ENCODE measurements at regions not wholly inside any gene's neighbourhood (a gene's known extent, or its start where the extent isn't known, plus 50 kb on each side); places are given as distances from the start of the nearest gene placed in this dataset.
"Not testable (repeated sequence)": the region's sequence is repeated elsewhere in the genome, so short reads cannot be mapped to it uniquely, and the experiment has no call there.

GRCh38 chr10:65413001-65413400 is 1512.8 kb upstream of the LRRTM3 start:
- H3K4me1 ChIP-seq (ENCODE audit: control insufficient read depth in 2 of 2, insufficient read depth in 2 of 2, low read length in 1 of 2): no peaks in the 10 kb centered on the region
- H3K36me3 ChIP-seq (ENCODE audit: control insufficient read depth in 2 of 2, insufficient read depth in 2 of 2, low read length in 1 of 2): no peaks in the 10 kb centered on the region
- H3K9me3 ChIP-seq (ENCODE audit: control insufficient read depth in 2 of 2, insufficient read depth in 1 of 2, low read depth in 1 of 2, low read length in 1 of 2): no peaks in the 10 kb centered on the region
- H3K27ac ChIP-seq (ENCODE audit: low read depth in 2 of 2, low read length in 1 of 2): no peak overlapping the region
- no peaks in the 10 kb centered on the region for H3K27me3 ChIP-seq (ENCODE audit: control insufficient read depth in 1 of 2, insufficient read depth in 2 of 2, low read length in 2 of 2)
- H3K4me3 ChIP-seq (ENCODE audit: low read depth in 1 of 2, low read length in 2 of 2): no peak overlapping the region
- 85 to 97% methylated on average over 2 of the region's 2 CpGs for WGBS, 2 donors

- Histone ChIP-seq H3K4me1 (ENCODE audit: control insufficient read depth in 2 of 2, insufficient read depth in 2 of 2, low read length in 1 of 2) (no peaks in the 10 kb centered on the region), H3K27ac (ENCODE audit: low read depth in 2 of 2, low read length in 1 of 2) (no peak overlapping the region), H3K4me3 (ENCODE audit: low read depth in 1 of 2, low read length in 2 of 2) (no peak overlapping the region), H3K9me3 (ENCODE audit: control insufficient read depth in 2 of 2, insufficient read depth in 1 of 2, low read depth in 1 of 2, low read length in 1 of 2) (no peaks in the 10 kb centered on the region), H3K27me3 (ENCODE audit: control insufficient read depth in 1 of 2, insufficient read depth in 2 of 2, low read length in 2 of 2) (no peaks in the 10 kb centered on the region), H3K36me3 (ENCODE audit: control insufficient read depth in 2 of 2, insufficient read depth in 2 of 2, low read length in 1 of 2) (no peaks in the 10 kb centered on the region)
Measured at GRCh38 chr10:65415318-65415717, 1510.5 kb upstream of the LRRTM3 start.

DNA sequence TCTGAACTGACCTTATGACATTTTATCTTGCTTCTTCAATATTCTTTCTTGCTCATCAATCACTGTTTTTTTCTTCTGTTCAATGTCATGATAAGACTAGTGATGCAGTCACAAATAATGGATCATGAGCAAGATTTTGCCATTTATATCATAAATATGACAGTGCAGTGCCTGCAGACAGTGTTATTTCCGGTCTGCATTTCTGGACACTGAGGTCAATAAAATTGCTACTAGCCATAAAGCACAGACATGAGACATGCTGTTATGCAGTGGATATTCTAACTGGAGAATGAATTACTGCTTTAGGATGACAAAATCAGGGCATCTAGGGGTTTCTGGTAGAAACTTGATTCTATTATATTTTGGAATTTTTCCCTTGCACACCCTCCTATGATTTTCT is 1509.7 kb upstream of the LRRTM3 start:
- no peak overlapping the region for H3K27ac ChIP-seq (ENCODE audit: low read depth in 2 of 2, low read length in 1 of 2)

DNA sequence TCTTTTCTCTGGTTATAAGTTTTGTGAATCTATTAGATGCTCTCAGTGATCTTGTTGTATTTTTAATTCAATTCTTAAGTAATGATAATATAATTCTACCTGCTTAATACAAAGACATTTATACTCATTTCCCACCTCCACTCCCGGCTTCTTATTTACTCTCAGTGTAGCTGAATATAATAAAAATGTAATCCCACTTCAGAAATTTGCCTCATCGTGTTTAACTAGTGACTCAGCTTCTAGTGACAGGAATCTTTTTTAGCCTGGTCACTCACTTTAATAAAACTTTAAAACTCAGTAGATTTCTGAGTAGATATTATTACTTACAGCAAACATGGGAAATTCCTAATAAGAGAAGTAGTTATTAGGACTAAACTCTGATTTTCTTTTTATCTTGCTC is 1506.2 kb upstream of the LRRTM3 start:
- Histone ChIP-seq H3K27ac (ENCODE audit: low read depth in 2 of 2, low read length in 1 of 2) (no peak overlapping the region), H3K4me3 (ENCODE audit: low read depth in 1 of 2, low read length in 2 of 2) (no peak overlapping the region), H3K36me3 (ENCODE audit: control insufficient read depth in 2 of 2, insufficient read depth in 2 of 2, low read length in 1 of 2) (no peaks in the 10 kb centered on the region), H3K27me3 (ENCODE audit: control insufficient read depth in 1 of 2, insufficient read depth in 2 of 2, low read length in 2 of 2) (no peaks in the 10 kb centered on the region), H3K9me3 (ENCODE audit: control insufficient read depth in 2 of 2, insufficient read depth in 1 of 2, low read depth in 1 of 2, low read length in 1 of 2) (no peaks in the 10 kb centered on the region), H3K4me1 (ENCODE audit: control insufficient read depth in 2 of 2, insufficient read depth in 2 of 2, low read length in 1 of 2) (no peaks in the 10 kb centered on the region)
- WGBS, 2 donors: 33 to 46% methylated on average over 2 of the region's 2 CpGs

More for the DNA sequence above, 1509.7 kb upstream of the LRRTM3 start:
- Histone ChIP-seq H3K9me3 (ENCODE audit: control insufficient read depth in 2 of 2, insufficient read depth in 1 of 2, low read depth in 1 of 2, low read length in 1 of 2) (no peaks in the 10 kb centered on the region), H3K4me1 (ENCODE audit: control insufficient read depth in 2 of 2, insufficient read depth in 2 of 2, low read length in 1 of 2) (no peaks in the 10 kb centered on the region), H3K36me3 (ENCODE audit: control insufficient read depth in 2 of 2, insufficient read depth in 2 of 2, low read length in 1 of 2) (no peaks in the 10 kb centered on the region), H3K4me3 (ENCODE audit: low read depth in 1 of 2, low read length in 2 of 2) (no peak overlapping the region), H3K27me3 (ENCODE audit: control insufficient read depth in 1 of 2, insufficient read depth in 2 of 2, low read length in 2 of 2) (no peaks in the 10 kb centered on the region)
- 83% methylated on average over 1 of the region's 1 CpG for WGBS, 2 donors

- no peaks in the 10 kb centered on the region for H3K9me3 ChIP-seq (ENCODE audit: control insufficient read depth in 2 of 2, insufficient read depth in 1 of 2, low read depth in 1 of 2, low read length in 1 of 2)
- no peaks in the 10 kb centered on the region for H3K4me1 ChIP-seq (ENCODE audit: control insufficient read depth in 2 of 2, insufficient read depth in 2 of 2, low read length in 1 of 2)
- H3K4me3 ChIP-seq (ENCODE audit: low read depth in 1 of 2, low read length in 2 of 2): no peak overlapping the region
- no peak overlapping the region for H3K27ac ChIP-seq (ENCODE audit: low read depth in 2 of 2, low read length in 1 of 2)
- H3K27me3 ChIP-seq (ENCODE audit: control insufficient read depth in 1 of 2, insufficient read depth in 2 of 2, low read length in 2 of 2): no peaks in the 10 kb centered on the region
- 54 to 71% methylated on average over 1 of the region's 1 CpG for WGBS, 2 donors
- H3K36me3 ChIP-seq (ENCODE audit: control insufficient read depth in 2 of 2, insufficient read depth in 2 of 2, low read length in 1 of 2): no peaks in the 10 kb centered on the region
Measured at GRCh38 chr10:65423043-65423442, 1502.8 kb upstream of the LRRTM3 start.

DNA sequence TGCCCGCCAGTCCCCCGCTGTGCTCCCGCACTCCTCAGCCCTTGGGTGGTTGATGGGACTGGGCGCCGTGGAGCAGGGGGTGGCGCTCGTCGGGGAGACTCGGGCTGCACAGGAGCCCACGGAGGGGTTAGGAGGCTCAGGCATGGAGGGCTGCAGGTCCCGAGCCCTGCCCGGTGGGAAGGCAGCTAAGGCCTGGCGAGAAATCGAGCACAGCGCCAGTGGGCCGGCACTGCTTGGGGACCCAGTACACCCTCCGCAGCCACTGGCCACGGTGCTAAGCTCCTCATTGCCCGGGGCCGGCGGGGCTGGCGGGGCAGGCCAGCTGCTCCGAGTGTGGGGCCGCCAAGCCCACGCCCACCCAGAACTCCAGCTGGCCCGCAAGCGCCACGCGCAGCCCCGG is 1496.5 kb upstream of the LRRTM3 start:
- H3K27me3 ChIP-seq (ENCODE audit: control insufficient read depth in 1 of 2, insufficient read depth in 2 of 2, low read length in 2 of 2); H3K4me3 ChIP-seq (ENCODE audit: low read depth in 1 of 2, low read length in 2 of 2); H3K4me1 ChIP-seq (ENCODE audit: control insufficient read depth in 2 of 2, insufficient read depth in 2 of 2, low read length in 1 of 2); H3K36me3 ChIP-seq (ENCODE audit: control insufficient read depth in 2 of 2, insufficient read depth in 2 of 2, low read length in 1 of 2); H3K27ac ChIP-seq (ENCODE audit: low read depth in 2 of 2, low read length in 1 of 2); H3K9me3 ChIP-seq (ENCODE audit: control insufficient read depth in 2 of 2, insufficient read depth in 1 of 2, low read depth in 1 of 2, low read length in 1 of 2): not testable (repeated sequence)
- 95 to 97% methylated on average over 29 to 30 of the region's 30 CpGs for WGBS, 2 donors

DNA sequence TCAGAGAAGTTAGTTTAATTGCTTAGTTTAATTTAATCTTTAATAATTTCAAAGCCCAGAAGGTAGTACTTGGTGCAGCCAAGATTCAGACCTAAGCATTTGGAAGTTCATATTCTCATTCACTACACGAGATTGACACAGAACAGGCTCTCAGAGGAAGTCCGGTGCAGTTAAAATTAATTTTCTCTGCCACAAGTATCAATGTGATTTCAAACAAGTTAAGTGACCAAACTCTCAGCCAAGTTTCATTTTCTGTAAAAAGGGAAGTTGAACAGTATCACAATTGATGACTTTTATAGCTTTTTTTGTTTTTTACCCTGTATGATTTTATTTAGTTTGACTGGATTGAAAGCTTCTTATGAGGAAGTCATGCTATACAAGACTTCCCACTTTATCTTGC is 1494.9 kb upstream of the LRRTM3 start:
- 45 to 49% methylated on average over 2 of the region's 2 CpGs for WGBS, 2 donors
- peaks cover 0 to 3% of the 10 kb centered on the region in 2 donors for H3K9me3 ChIP-seq (ENCODE audit: control insufficient read depth in 2 of 2, insufficient read depth in 1 of 2, low read depth in 1 of 2, low read length in 1 of 2)
- H3K27me3 ChIP-seq (ENCODE audit: control insufficient read depth in 1 of 2, insufficient read depth in 2 of 2, low read length in 2 of 2): no peaks in the 10 kb centered on the region
- H3K4me1 ChIP-seq (ENCODE audit: control insufficient read depth in 2 of 2, insufficient read depth in 2 of 2, low read length in 1 of 2): no peaks in the 10 kb centered on the region
- no peaks in the 10 kb centered on the region for H3K36me3 ChIP-seq (ENCODE audit: control insufficient read depth in 2 of 2, insufficient read depth in 2 of 2, low read length in 1 of 2)
- no peak overlapping the region for H3K27ac ChIP-seq (ENCODE audit: low read depth in 2 of 2, low read length in 1 of 2)
- no peak overlapping the region for H3K4me3 ChIP-seq (ENCODE audit: low read depth in 1 of 2, low read length in 2 of 2)

- Histone ChIP-seq H3K4me3 (ENCODE audit: low read depth in 1 of 2, low read length in 2 of 2) (no peak overlapping the region), H3K4me1 (ENCODE audit: control insufficient read depth in 2 of 2, insufficient read depth in 2 of 2, low read length in 1 of 2) (no peaks in the 10 kb centered on the region), H3K9me3 (ENCODE audit: control insufficient read depth in 2 of 2, insufficient read depth in 1 of 2, low read depth in 1 of 2, low read length in 1 of 2) (no peaks in the 10 kb centered on the region), H3K27ac (ENCODE audit: low read depth in 2 of 2, low read length in 1 of 2) (no peak overlapping the region), H3K27me3 (ENCODE audit: control insufficient read depth in 1 of 2, insufficient read depth in 2 of 2, low read length in 2 of 2) (no peaks in the 10 kb centered on the region), H3K36me3 (ENCODE audit: control insufficient read depth in 2 of 2, insufficient read depth in 2 of 2, low read length in 1 of 2) (no peaks in the 10 kb centered on the region)
Measured at GRCh38 chr10:65470986-65471385, 1454.8 kb upstream of the LRRTM3 start.

DNA sequence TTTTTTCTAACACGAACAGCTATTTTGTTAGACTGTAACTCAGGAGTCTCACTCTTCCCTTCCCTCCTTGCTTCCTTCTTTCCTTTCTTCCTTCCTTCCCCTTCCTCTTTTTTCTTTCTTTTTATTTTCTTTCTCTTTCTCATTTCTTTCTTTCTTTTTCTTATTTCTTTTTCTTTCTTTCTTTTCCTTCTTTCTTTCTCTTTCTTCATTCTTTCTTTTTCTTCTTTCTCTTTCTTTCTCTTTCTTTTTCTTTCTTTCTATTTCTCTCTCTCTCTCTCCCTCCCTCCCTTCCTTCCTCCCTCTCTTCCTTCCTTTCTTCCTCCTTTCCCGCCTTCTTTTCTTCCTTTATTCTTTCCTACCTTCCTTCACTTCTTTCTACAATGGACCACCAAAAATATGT is 1443.0 kb upstream of the LRRTM3 start:
- no peaks in the 10 kb centered on the region for H3K9me3 ChIP-seq (ENCODE audit: control insufficient read depth in 2 of 2, insufficient read depth in 1 of 2, low read depth in 1 of 2, low read length in 1 of 2)
- H3K4me3 ChIP-seq (ENCODE audit: low read depth in 1 of 2, low read length in 2 of 2): no peak overlapping the region
- 91 to 96% methylated on average over 2 of the region's 2 CpGs for WGBS, 2 donors
- no peak overlapping the region for H3K27ac ChIP-seq (ENCODE audit: low read depth in 2 of 2, low read length in 1 of 2)
- H3K27me3 ChIP-seq (ENCODE audit: control insufficient read depth in 1 of 2, insufficient read depth in 2 of 2, low read length in 2 of 2): no peaks in the 10 kb centered on the region
- no peaks in the 10 kb centered on the region for H3K4me1 ChIP-seq (ENCODE audit: control insufficient read depth in 2 of 2, insufficient read depth in 2 of 2, low read length in 1 of 2)
- H3K36me3 ChIP-seq (ENCODE audit: control insufficient read depth in 2 of 2, insufficient read depth in 2 of 2, low read length in 1 of 2): no peaks in the 10 kb centered on the region

DNA sequence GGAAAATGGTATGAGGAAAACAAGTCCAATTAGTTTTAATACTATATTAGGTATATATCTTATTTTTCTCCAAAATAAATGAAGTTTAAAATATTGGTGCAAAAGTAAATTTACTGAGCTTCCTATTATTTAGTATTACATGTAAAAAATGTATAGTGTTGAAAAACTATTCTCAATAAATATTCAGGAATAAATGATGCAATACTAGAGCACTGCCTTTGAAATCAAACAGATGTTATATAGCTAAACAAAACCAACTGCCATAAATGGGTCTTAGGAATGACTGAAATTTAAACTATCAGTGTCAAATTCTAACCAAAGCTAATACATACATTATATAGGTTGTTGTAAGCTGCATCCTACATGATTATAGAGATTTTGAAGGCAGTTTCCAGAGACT is 1434.0 kb upstream of the LRRTM3 start:
- Histone ChIP-seq H3K27me3 (ENCODE audit: control insufficient read depth in 1 of 2, insufficient read depth in 2 of 2, low read length in 2 of 2) (no peaks in the 10 kb centered on the region), H3K4me3 (ENCODE audit: low read depth in 1 of 2, low read length in 2 of 2) (no peak overlapping the region), H3K36me3 (ENCODE audit: control insufficient read depth in 2 of 2, insufficient read depth in 2 of 2, low read length in 1 of 2) (no peaks in the 10 kb centered on the region), H3K4me1 (ENCODE audit: control insufficient read depth in 2 of 2, insufficient read depth in 2 of 2, low read length in 1 of 2) (no peaks in the 10 kb centered on the region), H3K9me3 (ENCODE audit: control insufficient read depth in 2 of 2, insufficient read depth in 1 of 2, low read depth in 1 of 2, low read length in 1 of 2) (peaks cover 0 to 3% of the 10 kb centered on the region in 2 donors), H3K27ac (ENCODE audit: low read depth in 2 of 2, low read length in 1 of 2) (no peak overlapping the region)

All from esophagus (tissue), 2 donors.